T1000 (cell line): ENCODE measurements at regions not wholly inside any gene's neighbourhood (a gene's known extent, or its start where the extent isn't known, plus 50 kb on each side); places are given as distances from the start of the nearest gene placed in this dataset.
A peak's percentile ranks its signal among the peaks of the same experiment; 100 is the strongest.

Experiments
- DNase-seq: peaks from one replicate; lab custom pipeline; 2025; ENCODE audit warnings: mixed read lengths; lab: John Stamatoyannopoulos, UW

DNA sequence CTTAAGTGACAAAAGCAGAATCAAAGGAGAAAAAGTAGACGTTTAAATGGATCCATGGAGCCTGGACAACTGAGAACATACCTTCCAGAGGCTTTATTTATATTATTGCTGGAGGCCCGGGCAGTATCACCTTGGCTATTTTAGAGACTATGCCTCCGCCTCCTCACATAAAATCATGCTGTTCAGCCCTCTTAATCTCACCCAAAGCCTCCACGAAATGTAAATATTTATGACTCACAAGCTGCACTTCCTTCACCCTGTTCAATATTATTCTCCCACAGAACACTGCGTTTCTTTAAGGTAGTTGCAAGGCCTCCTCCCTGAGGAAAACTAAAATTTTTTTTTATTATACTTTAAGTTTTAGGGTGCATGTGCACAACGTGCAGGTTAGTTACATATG, 478.6 kb upstream of the ACVR2A start:
- DNase-seq: no peak

DNA sequence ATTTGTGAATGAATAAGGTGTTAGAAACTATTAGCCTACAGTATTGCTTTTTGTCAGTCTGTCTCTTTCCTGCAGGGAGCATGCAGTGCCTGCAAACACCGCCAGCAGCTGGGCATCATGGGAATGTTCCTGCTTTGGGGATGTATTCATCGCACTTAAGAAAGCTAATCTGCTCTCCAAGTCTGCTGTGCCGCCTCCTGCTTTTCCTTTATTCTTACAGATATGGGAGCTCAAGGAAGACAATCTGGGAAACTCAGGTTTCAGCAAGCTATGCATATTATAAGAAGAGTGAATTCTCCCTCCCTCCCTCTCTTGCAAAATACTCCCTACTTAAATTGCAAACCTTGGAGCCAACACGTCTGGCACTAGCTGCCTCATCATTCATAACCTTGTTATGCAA, 479.2 kb upstream of the ACVR2A start:
- no peak for DNase-seq

DNA sequence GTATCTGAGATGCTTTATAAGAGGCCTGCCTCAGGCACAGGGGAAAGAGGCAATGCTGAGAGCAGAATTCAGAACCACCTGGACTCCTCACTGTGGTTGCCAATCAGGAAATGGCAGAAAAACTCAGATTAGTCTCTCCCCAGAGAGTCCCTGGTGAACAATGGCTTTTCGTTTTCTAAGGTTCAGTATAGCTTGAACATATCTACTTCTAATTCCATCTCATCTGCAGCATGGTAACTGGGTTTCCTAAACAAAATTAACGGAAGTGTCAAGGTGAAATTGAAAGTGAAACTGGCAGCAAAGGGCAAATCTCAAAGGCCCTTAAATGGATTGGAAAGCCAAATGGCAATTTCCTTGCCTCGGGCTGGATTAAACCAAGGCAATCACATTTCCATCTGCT, 480.2 kb upstream of the ACVR2A start:
- no peak for DNase-seq

DNA sequence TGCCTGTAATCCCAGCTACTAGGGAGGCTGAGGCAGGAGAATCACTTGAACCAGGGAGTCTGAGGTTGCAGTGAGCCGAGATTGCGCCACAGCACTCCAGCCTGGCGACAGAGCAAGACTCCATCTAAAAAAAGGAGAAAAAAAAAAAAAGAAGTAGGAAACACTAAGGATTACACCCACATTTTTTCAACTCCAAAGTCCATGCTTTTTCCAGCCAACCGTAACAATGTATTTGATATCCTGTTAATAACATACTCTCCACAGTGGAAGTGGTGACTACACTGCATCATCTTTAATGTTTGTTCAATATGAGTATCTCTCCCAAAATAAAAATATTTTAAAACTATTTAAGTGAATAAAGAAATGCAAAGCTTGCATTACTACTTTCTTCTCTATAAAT, 481.6 kb upstream of the ACVR2A start:
- DNase-seq: no peak

DNA sequence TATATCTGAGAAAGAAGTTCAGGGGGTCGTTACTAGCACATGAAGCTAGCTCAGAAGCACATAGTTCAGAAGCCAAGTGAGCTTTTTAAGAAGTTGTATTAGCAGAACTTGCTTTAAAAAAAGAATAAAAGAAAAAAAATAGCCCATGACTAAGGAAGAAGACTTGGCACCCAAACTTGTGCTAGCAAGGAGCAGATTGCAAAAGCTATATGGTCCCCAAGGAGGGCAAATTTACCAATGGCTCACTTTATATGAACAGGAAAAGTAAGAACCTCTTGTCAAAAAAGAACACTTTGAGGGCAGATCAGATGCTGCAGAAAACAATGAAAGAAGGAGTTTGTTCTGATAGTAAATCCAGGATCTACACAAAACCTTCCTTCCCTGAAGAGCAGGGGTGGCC, 486.5 kb upstream of the ACVR2A start:
- DNase-seq: no peak

DNA sequence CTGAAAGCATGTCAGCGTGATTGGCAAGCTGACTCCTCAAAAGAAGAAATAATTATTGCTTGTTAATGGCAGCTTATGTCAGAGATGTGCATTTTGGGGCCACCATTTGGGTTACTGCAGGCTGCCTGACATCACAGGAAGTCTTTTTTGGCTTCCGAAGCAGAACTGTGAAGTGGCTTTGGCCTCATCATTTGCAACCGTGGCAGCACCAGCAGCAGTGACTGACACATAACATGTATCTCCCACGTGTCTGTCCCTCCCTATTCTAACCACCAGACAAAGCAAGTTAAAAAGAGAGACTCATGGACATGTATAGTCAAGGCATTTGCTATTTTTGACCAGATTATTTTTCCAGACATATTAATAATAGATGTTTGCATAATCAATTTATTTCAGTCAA, 488.7 kb upstream of the ACVR2A start:
- no peak for DNase-seq

DNA sequence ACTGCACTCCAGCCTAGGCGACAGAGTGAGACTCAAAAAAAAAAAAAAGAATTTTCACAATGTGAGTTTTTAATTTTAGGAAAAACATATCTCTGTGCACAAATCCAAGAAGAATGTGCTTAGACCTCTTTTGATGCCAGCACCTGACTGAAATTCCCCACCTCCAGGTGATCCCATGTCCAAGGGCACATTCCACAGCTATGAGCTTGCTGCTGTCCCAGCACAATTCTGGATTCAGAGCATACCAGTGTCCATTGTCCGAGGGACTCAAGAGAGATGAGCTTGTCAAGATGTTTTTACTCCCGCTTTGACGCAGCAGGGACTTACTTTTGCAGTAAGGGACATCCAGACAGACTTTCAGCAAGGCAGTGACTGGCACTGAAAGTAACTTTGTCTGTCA, 489.1 kb upstream of the ACVR2A start:
- DNase-seq: no peak

DNA sequence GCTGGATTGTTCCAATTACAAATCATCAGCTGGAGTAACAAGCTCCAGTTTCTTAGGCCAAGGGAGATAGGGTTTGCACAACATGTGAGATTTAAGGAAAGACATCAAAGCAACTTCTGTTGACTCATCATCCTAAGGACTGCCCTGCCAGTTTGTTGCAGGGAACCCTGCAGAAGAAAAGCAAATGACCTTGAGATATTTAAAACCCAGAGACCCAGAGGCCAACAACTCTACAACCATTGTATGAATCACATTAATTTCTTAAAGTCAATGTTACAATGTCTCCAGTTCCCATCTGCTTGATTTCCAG, 491.8 kb upstream of the ACVR2A start:
- no peak for DNase-seq

DNA sequence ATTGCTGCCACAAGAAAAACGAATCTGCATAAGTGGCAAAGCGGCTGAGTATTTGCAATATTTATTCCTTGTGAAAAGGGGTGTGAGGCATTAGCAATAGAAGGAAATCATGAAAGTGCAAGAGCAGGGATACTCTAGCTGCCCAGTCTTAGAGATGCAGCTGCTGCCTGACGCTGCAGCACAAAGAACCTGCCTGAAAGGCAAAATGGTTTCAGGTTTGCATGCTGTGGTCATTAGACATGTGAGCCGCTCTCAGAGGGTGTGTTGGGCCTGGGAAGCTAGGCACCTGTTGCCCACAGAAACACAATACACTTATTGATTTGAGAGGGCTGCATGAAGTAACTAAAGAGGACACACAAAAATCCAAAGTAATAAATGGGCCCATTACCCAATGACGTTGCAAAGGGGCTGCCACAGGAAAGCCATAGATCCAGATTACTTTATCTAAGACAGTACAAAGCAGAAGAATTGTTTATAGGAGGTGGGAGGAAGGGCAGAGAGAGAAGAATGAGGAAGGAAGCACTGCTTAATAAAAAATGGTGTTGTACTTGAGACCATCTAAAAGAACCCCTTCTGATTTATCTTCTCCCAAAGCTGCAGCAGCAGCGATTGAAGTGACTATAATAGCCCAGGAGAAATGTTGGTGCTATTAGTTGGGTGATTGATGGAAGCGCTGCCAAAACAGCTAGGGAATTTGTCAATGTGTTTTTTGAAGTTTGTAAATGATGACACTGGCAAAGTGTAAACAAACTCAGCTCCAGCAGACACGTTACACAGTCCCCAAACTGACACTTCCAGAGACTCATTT, 492.4 kb upstream of the ACVR2A start:
- DNase-seq: no peak

DNA sequence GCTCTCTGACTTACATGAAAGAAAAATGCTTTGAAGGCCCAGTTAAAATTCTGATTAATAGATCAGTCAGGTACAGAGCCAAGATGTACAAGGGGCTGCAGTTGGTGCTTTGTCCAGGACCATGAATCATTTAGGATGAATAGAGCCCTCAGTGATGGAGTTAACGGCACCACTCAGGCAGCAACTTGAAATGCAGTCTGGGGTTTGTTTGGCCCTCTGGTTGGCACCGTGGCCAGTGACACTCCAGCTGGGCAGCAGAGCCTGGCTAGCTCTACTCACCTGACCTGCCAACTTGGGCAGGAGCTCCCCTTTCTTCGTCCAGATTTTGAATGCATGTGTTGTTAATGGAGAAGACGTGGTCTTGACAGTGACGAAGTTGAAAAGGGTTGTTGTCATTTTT, 493.0 kb upstream of the ACVR2A start:
- DNase-seq: no peak

DNA sequence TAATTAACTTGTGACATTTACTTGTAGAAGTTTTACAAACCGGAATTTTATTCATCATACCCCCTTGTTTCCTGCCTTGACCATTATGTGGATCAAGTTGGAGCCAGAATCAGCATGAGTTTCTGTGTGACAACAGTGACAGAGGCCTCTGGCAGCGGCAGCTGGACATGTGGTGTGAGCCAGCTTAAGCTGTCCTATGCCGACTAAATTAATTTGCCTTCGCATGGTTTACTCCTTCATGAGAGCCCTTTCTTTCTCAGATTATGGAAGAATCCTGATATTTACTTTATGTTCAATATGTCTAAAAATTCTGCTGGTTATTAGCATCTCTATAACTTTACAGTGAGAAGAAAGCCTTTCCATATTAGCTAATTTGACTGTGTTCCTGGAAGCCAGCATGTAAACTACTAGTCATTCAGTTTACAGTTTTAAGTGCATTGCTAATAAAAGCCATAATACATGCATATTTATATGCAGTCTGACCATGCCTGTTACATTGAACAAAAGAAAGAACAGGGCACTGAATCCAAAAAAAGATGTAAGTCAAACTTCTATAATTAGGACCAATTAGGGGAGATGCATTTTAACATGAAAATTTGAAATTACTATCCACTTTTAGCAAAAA, 495.8 kb upstream of the ACVR2A start:
- DNase-seq: no peak

DNA sequence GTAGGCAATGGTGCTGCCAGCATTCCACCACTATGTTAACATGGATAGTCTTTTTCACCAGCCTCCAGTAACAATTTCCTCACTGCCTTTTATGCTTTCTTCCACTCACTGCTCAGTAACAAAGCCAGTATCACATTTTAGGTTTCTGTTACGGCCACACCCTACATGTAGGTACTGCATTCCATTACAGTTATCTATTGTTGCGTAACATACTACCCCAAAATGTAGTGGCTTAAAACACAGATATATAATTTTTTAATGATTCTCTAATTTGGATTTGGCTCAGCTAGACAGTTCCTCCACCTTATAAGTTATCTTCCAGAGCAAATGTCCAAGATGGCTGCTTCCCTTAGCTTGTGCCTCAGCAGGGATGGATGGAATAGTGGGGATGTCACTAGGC, 498.7 kb upstream of the ACVR2A start:
- DNase-seq: no peak

DNA sequence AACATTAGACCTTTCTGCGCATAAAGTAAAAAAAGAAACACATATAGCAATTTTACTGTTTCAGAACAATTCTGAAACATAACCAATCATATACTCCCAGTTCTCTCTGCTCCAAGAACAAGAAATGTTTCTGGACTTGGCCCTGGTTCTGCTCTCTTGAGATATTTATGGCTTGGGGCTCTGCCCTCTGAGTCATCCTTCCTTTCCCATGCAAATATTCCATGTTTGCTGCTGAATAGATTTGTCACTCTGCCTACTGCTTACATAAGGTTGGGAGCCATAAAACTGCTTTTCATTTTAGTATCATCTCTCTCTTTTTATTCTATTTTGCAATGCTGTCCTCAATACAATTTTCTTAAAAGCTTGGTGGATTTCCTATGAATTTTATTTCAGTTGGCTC, 499.6 kb upstream of the ACVR2A start:
- DNase-seq: peak; percentile 7

DNA sequence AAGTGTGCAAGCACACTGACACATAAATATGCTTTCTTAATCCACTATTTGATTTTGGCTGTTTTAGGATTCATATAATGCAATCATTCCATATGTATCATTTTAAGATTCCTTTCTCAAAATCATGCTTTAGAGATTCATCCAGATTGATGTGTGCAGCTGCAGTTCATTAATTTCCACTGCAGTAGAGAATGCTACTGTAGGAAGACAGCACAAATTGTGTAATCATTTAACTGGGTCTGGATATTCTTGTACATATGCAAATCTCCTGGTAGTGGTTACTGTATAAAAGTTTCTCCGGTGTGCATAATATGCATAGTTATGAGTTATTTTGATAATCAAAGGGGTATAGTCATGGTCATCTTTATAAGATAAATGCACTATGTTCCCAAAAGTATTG, 502.5 kb upstream of the ACVR2A start:
- DNase-seq: no peak

DNA sequence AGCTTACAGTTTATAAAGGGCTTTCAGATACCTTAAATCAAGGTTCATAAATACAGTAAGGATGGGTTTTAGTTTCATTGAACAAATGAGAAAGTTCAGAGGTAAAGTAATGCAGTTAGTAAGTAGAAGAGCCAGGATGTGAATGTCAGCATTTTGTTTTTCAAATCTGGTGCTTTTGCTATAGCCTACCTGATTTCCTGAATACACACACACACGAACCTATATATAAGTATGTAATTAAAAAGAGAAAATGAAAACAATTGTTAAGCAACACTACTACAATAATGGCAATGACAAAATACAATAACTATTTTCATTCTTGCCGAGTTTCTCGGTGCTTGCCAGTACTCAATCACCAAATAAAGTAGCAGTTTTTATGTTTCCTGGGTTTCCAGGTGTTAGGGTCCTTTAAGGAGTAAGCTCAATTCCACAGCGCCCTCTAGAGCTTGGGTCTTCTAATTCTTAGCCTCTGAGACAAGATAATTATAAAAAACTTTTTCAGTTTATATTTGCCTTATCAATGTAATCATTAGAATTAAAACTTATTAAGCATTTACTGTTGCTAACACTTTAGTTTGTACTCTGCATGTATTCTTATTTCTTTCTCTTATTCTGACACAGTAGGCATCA, 512.9 kb upstream of the ACVR2A start:
- DNase-seq: no peak

DNA sequence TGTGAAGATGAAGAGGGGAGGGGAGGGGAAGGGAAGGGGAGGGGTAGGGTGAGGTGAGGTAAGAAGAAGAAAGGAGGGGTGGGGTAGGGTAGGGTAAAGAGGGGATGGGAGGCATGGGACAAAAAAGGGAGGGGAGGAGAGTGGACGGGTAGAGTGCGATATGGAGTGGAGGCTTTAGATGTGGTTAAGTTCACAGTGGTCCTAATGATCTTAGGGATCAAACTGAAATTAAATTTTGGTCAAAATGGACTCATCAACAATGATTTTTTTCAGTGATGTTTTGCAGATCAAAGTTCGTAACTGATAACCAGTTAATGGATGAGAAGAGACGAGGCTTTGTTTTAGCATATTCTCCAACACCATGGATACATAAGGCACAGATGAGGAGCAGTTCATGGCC, 513.9 kb upstream of the ACVR2A start:
- DNase-seq: no peak

DNA sequence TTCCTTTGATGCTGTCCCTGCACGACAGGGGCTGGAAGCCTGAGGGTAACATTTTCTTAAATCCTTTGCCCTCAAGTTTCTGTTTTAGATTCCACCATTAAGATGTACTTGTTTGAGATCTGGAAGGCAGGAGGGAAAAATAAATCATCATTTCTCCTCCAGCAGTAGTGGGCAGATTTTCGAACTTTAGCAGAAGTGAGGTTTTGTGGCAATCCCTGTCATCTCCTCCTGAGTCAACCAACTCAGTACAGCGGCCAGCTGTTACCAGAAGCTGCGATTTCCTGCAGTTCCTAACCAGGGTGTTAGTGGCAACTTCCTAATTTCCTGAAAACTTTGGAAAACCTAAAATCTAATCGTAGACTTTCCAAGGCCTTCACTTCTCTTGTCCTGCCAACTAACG, 517.2 kb upstream of the ACVR2A start:
- no peak for DNase-seq

DNA sequence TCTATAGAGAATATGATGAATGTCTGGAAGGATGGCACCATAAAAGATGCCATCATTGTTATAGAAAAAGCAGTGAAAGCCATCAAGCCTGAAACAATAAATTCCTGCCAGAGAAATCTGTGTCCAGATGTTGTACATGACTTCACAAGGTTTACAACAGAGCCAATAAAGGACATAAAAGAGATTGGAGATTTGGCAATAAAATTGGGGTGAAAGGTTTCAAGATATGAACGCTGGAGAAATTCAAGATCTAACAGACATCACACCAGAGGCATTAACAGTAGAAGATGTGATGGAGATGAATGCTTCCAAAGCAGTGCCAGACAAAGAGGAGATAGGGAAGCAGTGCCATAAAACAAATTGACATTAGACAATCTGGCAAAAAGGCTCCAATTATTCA, 518.8 kb upstream of the ACVR2A start:
- no peak for DNase-seq

DNA sequence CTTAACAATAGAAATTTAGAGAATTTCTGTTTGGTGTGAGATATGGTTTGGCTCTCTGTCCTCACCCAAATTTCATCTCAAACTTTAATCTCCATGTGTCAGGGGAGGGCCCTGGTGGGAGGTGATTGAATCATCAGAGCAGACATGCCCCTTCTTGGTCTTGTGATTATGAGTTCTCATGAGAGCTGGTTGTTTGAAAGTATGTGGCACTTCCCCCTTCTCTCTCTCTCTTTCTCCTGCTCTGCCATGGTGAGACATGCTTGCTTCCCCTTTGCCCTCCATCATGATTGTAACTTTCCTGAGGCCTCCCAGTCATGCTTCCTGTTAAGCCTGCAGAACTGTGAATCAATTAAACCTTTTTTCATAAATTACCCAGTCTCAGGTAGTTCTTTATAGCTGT, 524.7 kb upstream of the ACVR2A start:
- no peak for DNase-seq

DNA sequence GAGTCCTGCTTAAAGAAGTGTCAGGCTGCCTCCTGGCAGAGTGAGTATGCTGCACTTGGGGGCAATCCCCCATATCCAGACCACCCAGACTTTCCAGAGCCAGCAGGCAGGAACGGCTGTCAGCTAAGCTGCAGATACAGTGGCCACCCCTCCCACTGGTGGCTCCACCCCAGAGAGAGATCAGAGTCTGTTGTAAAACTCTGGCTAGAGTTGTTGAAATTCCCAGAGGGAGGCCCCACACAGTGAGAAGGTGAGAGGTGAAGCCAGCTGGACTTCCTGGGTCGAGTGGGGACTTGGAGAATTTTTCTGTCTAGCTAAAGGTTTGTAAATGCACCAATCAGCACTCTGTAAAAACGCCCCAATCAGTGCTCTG, 533.8 kb upstream of the ACVR2A start:
- DNase-seq: no peak

DNA sequence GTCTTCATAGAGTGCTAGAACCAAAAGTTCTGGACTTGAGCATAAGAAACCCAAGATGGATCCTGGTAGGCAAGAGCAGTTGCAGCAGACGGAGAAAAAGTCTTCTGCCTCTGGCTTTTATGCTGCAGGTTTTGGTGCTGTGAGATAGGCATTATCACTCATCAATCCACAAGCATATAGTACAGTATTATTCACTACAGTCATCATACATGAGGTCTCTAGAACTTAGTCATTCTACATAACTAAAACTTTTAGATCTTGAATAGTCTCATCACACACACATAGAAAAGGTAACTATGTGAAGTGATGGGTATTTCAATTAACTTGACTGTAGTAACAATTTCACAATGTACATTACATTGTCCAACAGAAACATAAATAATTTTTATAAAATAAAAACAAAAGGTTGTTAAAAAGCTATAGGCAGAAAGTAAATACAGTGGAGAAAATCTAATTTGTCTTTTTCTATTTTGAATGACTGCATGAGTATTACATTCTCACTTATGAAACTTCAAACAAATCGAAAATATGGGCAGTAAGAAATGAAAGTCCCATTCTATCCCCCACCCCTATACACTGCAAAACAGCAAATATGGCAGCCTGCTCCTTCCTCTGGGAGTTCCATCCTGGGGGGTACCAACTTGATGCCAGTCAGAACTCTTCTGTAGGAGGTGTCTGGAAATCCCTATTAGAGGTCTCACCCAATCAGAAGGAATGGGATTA, 534.3 kb upstream of the ACVR2A start:
- no peak for DNase-seq

DNA sequence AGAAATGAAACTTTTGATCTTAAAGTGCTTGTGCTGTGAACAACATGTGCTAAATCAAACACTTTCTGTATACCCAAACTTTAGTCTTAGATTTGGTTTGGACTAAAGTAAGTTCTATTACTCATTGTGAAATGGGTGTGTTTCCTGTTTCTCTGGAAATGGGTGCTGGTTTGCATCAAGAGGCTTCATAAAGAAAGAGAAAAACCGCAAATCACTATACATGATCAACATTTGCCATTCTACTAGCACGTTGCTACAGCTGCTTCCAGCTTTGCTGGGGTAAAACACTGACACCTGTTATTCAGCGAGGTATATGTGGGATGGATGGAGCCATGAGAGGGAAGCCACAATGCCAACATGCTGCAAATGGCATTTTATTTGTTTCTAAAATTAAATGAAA, 547.0 kb upstream of the ACVR2A start:
- no peak for DNase-seq

DNA sequence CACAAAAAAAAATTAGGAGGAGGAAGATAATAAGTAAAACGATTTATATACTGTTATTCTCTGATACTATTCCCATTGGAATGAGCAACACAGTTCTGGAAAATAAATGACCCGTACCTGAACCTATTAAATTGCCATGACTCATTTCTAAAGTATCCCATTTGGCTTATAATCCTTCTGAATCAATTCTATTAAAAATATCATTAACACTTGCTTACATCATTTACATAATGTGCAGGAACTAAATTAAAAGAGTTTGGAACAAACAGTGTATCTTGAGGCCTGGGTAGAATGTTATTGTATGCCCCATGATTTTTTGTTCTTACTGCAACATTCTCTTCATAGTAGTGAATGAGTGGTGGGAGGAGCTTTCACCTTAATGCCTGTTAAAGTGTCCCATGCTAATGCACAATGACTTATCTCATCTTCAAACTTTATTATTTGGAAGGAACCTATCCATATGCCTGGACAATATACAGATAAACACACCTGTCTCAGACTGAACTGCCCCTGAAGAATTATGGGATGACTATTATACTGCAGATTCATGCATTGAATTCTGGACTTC, 549.9 kb upstream of the ACVR2A start:
- no peak for DNase-seq
